ENCODE measurements at regions not wholly inside any gene's neighbourhood (a gene's known extent, or its start where the extent isn't known, plus 50 kb on each side); places are given as distances from the start of the nearest gene placed in this dataset.

DNA sequence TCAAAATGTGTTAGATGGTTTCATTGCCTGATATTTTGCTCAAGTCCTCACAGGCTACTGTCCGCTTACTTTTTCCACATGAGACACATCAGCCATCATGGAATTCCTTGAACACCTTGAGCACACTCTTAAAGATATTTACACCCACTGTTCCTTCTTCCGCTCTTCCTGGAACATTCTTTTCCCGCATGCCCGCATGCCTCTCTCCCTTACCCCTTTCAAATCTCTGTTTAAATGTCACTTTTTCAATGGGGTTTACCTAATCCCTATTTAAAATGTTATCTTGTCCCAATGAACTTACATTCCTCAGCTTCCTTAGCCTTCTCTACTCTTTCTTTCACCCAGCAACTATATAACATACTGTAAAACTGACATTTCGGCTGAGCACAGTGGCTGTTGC, 503.3 kb upstream of the PTCHD4 start:
- H3K4me3 ChIP-seq (replicated peaks; ENCODE audit: insufficient read depth, low read length): no peak overlapping the region
- H3K27me3 ChIP-seq (ENCODE audit: insufficient read depth, poor library complexity, severe bottlenecking): no peaks in the 10 kb centered on the region
- DNase-seq (ENCODE audit: low read depth in 1 of 2, low spot score in 1 of 2): no peak
- no peak overlapping the region for H3K27ac ChIP-seq (replicated peaks)
- TF ChIP-seq, protein P1, sequence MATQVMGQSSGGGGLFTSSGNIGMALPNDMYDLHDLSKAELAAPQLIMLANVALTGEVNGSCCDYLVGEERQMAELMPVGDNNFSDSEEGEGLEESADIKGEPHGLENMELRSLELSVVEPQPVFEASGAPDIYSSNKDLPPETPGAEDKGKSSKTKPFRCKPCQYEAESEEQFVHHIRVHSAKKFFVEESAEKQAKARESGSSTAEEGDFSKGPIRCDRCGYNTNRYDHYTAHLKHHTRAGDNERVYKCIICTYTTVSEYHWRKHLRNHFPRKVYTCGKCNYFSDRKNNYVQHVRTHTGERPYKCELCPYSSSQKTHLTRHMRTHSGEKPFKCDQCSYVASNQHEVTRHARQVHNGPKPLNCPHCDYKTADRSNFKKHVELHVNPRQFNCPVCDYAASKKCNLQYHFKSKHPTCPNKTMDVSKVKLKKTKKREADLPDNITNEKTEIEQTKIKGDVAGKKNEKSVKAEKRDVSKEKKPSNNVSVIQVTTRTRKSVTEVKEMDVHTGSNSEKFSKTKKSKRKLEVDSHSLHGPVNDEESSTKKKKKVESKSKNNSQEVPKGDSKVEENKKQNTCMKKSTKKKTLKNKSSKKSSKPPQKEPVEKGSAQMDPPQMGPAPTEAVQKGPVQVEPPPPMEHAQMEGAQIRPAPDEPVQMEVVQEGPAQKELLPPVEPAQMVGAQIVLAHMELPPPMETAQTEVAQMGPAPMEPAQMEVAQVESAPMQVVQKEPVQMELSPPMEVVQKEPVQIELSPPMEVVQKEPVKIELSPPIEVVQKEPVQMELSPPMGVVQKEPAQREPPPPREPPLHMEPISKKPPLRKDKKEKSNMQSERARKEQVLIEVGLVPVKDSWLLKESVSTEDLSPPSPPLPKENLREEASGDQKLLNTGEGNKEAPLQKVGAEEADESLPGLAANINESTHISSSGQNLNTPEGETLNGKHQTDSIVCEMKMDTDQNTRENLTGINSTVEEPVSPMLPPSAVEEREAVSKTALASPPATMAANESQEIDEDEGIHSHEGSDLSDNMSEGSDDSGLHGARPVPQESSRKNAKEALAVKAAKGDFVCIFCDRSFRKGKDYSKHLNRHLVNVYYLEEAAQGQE (IDR thresholded peaks at IDR 0.05; ENCODE audit: insufficient replicate concordance, low read depth): no peak
- TF ChIP-seq GABPA (IDR thresholded peaks at IDR 0.05; ENCODE audit: low read depth) (no peak), SPI1 (IDR thresholded peaks at IDR 0.05; ENCODE audit: borderline replicate concordance, low read depth) (no peak), POLR2AphosphoS5 (IDR thresholded peaks at IDR 0.05; ENCODE audit: low read depth) (no peak)
- TF ChIP-seq, protein P2, sequence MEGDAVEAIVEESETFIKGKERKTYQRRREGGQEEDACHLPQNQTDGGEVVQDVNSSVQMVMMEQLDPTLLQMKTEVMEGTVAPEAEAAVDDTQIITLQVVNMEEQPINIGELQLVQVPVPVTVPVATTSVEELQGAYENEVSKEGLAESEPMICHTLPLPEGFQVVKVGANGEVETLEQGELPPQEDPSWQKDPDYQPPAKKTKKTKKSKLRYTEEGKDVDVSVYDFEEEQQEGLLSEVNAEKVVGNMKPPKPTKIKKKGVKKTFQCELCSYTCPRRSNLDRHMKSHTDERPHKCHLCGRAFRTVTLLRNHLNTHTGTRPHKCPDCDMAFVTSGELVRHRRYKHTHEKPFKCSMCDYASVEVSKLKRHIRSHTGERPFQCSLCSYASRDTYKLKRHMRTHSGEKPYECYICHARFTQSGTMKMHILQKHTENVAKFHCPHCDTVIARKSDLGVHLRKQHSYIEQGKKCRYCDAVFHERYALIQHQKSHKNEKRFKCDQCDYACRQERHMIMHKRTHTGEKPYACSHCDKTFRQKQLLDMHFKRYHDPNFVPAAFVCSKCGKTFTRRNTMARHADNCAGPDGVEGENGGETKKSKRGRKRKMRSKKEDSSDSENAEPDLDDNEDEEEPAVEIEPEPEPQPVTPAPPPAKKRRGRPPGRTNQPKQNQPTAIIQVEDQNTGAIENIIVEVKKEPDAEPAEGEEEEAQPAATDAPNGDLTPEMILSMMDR (IDR thresholded peaks at IDR 0.05; ENCODE audit: insufficient read depth, low read length): no peak

DNA sequence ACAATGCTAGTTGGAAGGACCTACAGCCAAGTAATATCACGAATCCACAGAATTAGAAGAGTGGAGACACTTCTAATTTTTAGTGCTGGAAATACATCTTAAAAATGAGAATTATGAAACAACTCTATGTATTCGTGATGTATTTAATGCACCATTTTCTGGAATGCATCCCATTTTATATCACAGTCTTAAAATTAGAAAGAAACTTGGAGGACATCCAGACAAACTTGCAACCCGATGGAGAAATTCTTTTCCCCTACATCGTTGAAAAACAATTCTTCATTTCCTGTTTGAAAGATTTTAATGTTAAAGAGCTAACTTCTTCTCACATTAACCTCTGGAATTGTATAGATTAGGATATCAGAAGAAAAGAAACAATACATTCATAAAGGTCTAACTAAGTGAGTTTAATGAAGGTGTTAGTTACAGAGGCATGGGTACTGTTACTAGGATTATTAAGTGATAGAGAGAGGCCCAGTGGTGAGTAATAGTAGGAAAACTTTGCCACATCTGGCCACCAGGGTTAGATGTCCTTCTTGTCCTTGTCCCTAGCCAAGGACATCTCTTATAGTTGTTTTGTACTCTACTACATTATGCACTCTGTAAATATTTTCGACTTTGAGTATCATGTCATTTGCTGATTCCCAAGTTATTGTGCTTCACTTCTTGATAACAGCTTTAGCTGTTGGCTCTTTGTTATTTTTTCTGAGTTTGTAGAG, 502.4 kb upstream of the PTCHD4 start:
- H3K27ac ChIP-seq (replicated peaks): no peak overlapping the region
- H3K4me3 ChIP-seq (replicated peaks; ENCODE audit: insufficient read depth, low read length): no peak overlapping the region
- TF ChIP-seq SPI1 (IDR thresholded peaks at IDR 0.05; ENCODE audit: borderline replicate concordance, low read depth) (no peak), POLR2AphosphoS5 (IDR thresholded peaks at IDR 0.05; ENCODE audit: low read depth) (no peak), GABPA (IDR thresholded peaks at IDR 0.05; ENCODE audit: low read depth) (no peak)
- TF ChIP-seq, protein P2 (IDR thresholded peaks at IDR 0.05; ENCODE audit: insufficient read depth, low read length): no peak
- TF ChIP-seq, protein P1 (IDR thresholded peaks at IDR 0.05; ENCODE audit: insufficient replicate concordance, low read depth): no peak
- no peak for DNase-seq (ENCODE audit: low read depth in 1 of 2, low spot score in 1 of 2)
- H3K27me3 ChIP-seq (ENCODE audit: insufficient read depth, poor library complexity, severe bottlenecking): no peaks in the 10 kb centered on the region

DNA sequence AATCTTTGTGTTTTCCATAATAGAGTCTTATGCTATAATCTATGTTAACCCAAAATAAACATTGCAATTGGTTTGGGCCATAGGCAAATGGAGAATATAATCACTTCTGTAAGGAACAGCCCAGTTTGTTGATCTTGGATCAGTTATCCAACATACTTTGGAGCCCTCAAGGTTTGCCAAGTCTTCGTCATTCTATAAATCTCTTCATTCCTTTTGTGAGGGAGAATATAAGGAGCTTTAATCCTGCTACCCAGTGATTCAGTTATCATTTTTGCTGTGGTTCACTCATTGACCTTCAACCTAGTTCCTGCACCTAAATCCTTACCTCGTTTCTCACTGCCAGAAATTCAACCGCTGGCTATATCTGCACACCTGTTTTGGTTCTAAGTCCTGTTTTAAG, 500.3 kb upstream of the PTCHD4 start:
- TF ChIP-seq POLR2AphosphoS5 (IDR thresholded peaks at IDR 0.05; ENCODE audit: low read depth) (no peak), GABPA (IDR thresholded peaks at IDR 0.05; ENCODE audit: low read depth) (no peak), SPI1 (IDR thresholded peaks at IDR 0.05; ENCODE audit: borderline replicate concordance, low read depth) (no peak)
- TF ChIP-seq, protein P1 (IDR thresholded peaks at IDR 0.05; ENCODE audit: insufficient replicate concordance, low read depth): no peak
- TF ChIP-seq, protein P2 (IDR thresholded peaks at IDR 0.05; ENCODE audit: insufficient read depth, low read length): no peak
- Histone ChIP-seq H3K27me3 (ENCODE audit: insufficient read depth, poor library complexity, severe bottlenecking) (no peaks in the 10 kb centered on the region), H3K27ac (replicated peaks) (no peak overlapping the region), H3K4me3 (replicated peaks; ENCODE audit: insufficient read depth, low read length) (no peak overlapping the region)
- no peak for DNase-seq (ENCODE audit: low read depth in 1 of 2, low spot score in 1 of 2)
